ENCODE measurements at regions not wholly inside any gene's neighbourhood (a gene's known extent, or its start where the extent isn't known, plus 50 kb on each side); places are given as distances from the start of the nearest gene placed in this dataset.
"Not testable (repeated sequence)": the region's sequence is repeated elsewhere in the genome, so short reads cannot be mapped to it uniquely, and the experiment has no call there.

DNA sequence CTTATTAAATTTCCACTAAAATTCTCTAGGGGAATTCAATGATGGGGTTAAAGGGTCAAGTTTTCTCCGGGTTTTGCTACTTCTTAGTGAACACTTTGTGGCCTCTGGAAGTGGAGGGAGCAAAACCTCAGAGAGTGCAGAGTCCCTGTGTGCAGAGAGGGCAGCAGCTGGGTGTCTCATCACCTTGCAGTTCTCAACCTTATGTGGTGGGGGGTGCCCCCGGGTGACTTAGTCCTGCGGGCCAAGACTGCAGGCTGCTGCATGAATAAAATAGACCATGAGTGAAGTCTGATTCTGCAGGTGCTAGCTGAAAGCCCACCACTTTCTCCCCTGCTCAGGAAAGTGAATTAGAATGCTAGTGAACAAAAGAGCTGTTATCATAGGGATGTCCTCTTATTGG lies 191.6 kb downstream of the DLEU7 start:
- Histone ChIP-seq H3K36me3 (no peaks in the 10 kb centered on the region), H3K27me3 (no peaks in the 10 kb centered on the region), H3K4me1 (no peaks in the 10 kb centered on the region), H3K4me3 (no peak overlapping the region), H3K27ac (no peak overlapping the region), H3K9me3 (no peaks in the 10 kb centered on the region)
- intact Hi-C loops (cut with DNase I): no loop called here
- DNase-seq (ENCODE audit: low spot score in 2 of 2): no peak
- TF ChIP-seq, protein P1, sequence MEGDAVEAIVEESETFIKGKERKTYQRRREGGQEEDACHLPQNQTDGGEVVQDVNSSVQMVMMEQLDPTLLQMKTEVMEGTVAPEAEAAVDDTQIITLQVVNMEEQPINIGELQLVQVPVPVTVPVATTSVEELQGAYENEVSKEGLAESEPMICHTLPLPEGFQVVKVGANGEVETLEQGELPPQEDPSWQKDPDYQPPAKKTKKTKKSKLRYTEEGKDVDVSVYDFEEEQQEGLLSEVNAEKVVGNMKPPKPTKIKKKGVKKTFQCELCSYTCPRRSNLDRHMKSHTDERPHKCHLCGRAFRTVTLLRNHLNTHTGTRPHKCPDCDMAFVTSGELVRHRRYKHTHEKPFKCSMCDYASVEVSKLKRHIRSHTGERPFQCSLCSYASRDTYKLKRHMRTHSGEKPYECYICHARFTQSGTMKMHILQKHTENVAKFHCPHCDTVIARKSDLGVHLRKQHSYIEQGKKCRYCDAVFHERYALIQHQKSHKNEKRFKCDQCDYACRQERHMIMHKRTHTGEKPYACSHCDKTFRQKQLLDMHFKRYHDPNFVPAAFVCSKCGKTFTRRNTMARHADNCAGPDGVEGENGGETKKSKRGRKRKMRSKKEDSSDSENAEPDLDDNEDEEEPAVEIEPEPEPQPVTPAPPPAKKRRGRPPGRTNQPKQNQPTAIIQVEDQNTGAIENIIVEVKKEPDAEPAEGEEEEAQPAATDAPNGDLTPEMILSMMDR (IDR thresholded peaks at IDR 0.05): no peak

DNA sequence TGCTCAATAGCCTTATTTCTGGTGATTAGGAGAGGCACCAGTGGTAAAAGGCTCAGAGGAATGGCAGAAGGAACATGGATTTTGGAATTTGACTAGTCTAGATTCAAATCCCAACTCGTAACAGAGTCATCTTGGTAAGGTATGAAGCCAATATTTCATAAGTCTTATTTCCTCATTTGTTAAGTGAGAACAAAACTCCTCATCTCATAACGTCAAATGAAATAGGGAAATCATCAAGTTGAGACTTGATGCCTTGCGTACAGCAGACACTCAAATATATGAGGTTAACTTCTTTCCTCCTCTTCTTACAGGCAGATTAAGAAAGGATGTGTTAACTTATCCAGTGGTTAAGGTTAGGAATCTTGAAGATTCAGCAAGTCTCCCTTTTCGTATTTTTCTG lies 189.2 kb downstream of the DLEU7 start:
- DNase-seq (ENCODE audit: low spot score in 2 of 2): no peak
- no peak overlapping the region for H3K27ac ChIP-seq
- no peaks in the 10 kb centered on the region for H3K9me3 ChIP-seq
- intact Hi-C loops (cut with DNase I): no loop called here
- no peaks in the 10 kb centered on the region for H3K27me3 ChIP-seq
- H3K36me3 ChIP-seq: no peaks in the 10 kb centered on the region
- H3K4me1 ChIP-seq: no peaks in the 10 kb centered on the region
- no peak overlapping the region for H3K4me3 ChIP-seq
- TF ChIP-seq, protein P1 (IDR thresholded peaks at IDR 0.05): no peak

DNA sequence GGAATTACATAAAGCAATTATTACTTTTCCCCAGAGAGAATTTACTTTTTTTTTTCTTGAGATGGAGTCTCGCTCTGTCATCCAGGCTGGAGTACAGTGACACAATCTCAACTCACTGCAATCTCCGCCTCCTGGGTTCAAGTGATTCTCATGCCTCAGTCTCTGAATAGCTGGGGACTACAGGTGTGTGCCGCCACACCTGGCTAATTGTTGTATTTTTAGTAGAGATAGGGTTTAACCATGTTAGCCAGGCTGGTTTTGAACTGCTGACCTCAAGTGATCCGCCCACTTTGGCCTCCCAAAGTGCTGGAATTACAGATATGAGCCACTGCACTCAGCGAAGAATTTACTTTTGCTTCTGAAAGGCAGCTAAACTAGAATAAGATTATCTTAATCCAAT lies 181.6 kb downstream of the DLEU7 start:
- H3K27ac ChIP-seq; DNase-seq (ENCODE audit: low spot score in 2 of 2); H3K27me3 ChIP-seq; H3K9me3 ChIP-seq; intact Hi-C loops (cut with DNase I); H3K4me1 ChIP-seq; H3K4me3 ChIP-seq; H3K36me3 ChIP-seq: not testable (repeated sequence)

DNA sequence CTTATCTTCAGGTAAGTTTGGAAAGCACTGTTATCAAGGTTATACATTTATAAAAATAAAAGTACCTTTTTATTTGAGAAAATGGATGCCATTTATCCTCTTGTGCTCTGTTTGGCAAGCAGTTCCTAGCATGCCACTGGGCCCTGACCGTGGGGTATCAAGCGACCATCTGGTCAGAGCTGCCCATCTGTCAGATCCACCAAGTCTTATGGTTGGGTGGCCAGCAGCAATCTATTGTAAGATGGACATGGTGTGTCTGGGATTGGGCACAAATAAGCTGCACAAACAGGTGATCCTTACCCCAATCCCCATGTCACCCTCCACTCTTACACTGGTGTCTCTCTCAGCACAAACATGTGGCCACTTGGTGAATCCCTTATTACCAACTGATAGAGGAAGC lies 178.5 kb downstream of the DLEU7 start:
- no peak overlapping the region for H3K27ac ChIP-seq
- H3K4me1 ChIP-seq: no peaks in the 10 kb centered on the region
- no peak overlapping the region for H3K4me3 ChIP-seq
- no peak for DNase-seq (ENCODE audit: low spot score in 2 of 2)
- intact Hi-C loops (cut with DNase I): no loop called here
- TF ChIP-seq, protein P1 (IDR thresholded peaks at IDR 0.05): no peak
- H3K36me3 ChIP-seq: no peaks in the 10 kb centered on the region
- no peaks in the 10 kb centered on the region for H3K27me3 ChIP-seq
- no peaks in the 10 kb centered on the region for H3K9me3 ChIP-seq

DNA sequence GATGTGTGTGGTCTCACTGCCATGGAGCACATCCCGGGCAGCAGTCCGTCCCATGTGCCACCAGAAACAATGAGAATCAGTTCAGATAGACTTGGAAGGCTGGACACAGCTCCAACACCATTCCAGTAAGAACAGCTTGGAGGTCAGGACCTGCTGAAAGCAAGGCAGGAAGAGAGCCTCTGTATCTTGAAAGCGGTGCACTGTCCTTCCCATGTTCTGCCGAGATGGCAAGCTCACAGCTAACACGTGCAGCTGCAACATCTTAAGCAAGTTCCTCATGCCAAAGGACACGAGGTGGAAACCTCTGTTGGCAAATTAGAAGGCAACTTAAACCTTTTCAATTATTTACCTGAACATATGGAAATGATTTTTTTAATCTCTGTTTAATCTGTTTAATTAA lies 175.4 kb downstream of the DLEU7 start:
- Histone ChIP-seq H3K36me3 (no peaks in the 10 kb centered on the region), H3K4me1 (no peaks in the 10 kb centered on the region), H3K9me3 (no peaks in the 10 kb centered on the region), H3K27me3 (no peaks in the 10 kb centered on the region), H3K27ac (no peak overlapping the region), H3K4me3 (no peak overlapping the region)
- intact Hi-C loops (cut with DNase I): no loop called here
- no peak for DNase-seq (ENCODE audit: low spot score in 2 of 2)
- TF ChIP-seq, protein P1 (IDR thresholded peaks at IDR 0.05): no peak

DNA sequence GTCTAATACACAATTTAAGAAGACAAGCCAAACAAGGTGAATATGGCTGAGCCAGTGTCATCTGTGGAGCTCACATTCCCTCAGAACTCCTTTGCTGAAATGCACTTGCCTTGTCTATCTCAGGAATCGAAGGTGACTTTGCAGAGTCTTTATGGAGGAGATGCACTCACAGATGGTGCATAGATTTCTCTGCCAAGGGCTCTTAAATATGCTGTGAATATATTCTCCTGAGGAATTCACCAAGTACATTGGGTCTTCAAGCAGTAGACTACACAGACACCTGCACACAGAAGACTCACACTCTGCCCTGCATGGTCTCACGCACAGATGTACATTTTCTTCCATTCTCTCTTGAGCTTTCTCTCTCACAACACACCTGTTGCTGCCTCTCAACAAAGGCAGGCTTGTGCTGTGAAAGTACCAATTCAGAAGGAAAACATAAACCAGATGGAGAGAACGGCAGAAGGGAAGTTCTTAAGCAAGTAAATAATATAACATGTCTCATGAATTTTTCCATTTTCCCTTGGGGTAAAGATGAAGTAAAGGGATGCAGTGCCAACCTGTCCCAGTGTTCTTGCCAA lies 174.7 kb downstream of the DLEU7 start:
- H3K27me3 ChIP-seq: no peaks in the 10 kb centered on the region

More for the DNA sequence above, 174.7 kb downstream of the DLEU7 start:
- no peak for DNase-seq (ENCODE audit: low spot score in 2 of 2)
- no peaks in the 10 kb centered on the region for H3K4me1 ChIP-seq
- no peaks in the 10 kb centered on the region for H3K9me3 ChIP-seq
- H3K36me3 ChIP-seq: no peaks in the 10 kb centered on the region
- TF ChIP-seq, protein P1 (IDR thresholded peaks at IDR 0.05): no peak
- intact Hi-C loops (cut with DNase I): no loop called here
- H3K4me3 ChIP-seq: no peak overlapping the region
- H3K27ac ChIP-seq: no peak overlapping the region
